Heart left ventricle (tissue), 16 donors: ENCODE measurements at regions not wholly inside any gene's neighbourhood (a gene's known extent, or its start where the extent isn't known, plus 50 kb on each side); places are given as distances from the start of the nearest gene placed in this dataset.
"Not testable (repeated sequence)": the region's sequence is repeated elsewhere in the genome, so short reads cannot be mapped to it uniquely, and the experiment has no call there.

ENCODE experiments used
- ATAC-seq, 4 donors: fragments of 200-7000 bp; cut with Tn5 transposase; one replicate each; pipeline ENCODE4 v1.9.1; 2020 to 2022; ENCODE audit warnings: moderate library complexity in 4 of 4, mild to moderate bottlenecking in 3 of 4, moderate number of reproducible peaks in 1 of 4
- DNase-seq, 5 donors: peaks; one replicate each; pipeline ENCODE4 v3.0.0-alpha.2; 2020
- H3K27ac ChIP-seq, 12 donors: fragments of 200-600 bp; sonication (generic) in 4 of 12; one replicate each; pipeline versions ENCODE4 v1.5.0 to v1.8.0; 2016 to 2022; ENCODE audit warnings: mild to moderate bottlenecking in 2 of 12
- H3K27me3 ChIP-seq, 9 donors: fragments of 200-600 bp; sonication (generic) in 2 of 9; one replicate each; pipeline versions ENCODE4 v1.5.1 to v1.8.0; 2016 to 2022; ENCODE audit warnings: mild to moderate bottlenecking in 3 of 9
- H3K36me3 ChIP-seq, 9 donors: fragments of 200-600 bp; sonication (generic) in 2 of 9; one replicate each; pipeline versions ENCODE4 v1.5.0 to v1.8.0; 2018 to 2022; ENCODE audit warnings: mild to moderate bottlenecking in 2 of 9
- H3K4me1 ChIP-seq, 12 donors: fragments of 200-600 bp; sonication (generic) in 4 of 12; one replicate each; pipeline versions ENCODE4 v1.5.0 to v1.8.0; 2016 to 2022; ENCODE audit warnings: mild to moderate bottlenecking in 3 of 12
- H3K4me3 ChIP-seq, 12 donors: fragments of 200-600 bp; sonication (generic) in 4 of 12; one replicate each; pipeline versions ENCODE4 v1.5.0 to v1.8.0; 2017 to 2022; ENCODE audit warnings: mild to moderate bottlenecking in 9 of 12, moderate library complexity in 4 of 12
- H3K9me3 ChIP-seq, 12 donors: fragments of 200-600 bp; sonication (generic) in 4 of 12; one replicate each; pipeline versions ENCODE4 v1.5.0 to v1.8.0; 2016 to 2022; ENCODE audit warnings: mild to moderate bottlenecking in 1 of 12
- CTCF ChIP-seq, 12 donors: fragments of 200-600 bp; sonication (generic) in 4 of 12; IDR thresholded peaks; one replicate each; pipeline versions ENCODE4 v1.5.0 to v1.8.0; 2018 to 2022; ENCODE audit warnings: antibody characterized with exemption in 12 of 12, mild to moderate bottlenecking in 5 of 12
- POLR2A ChIP-seq, 2 donors: fragments of 450-650 bp; IDR thresholded peaks; one replicate each; pipeline ENCODE4 v1.6.1; 2017; ENCODE audit warnings: antibody characterized with exemption in 2 of 2, mild to moderate bottlenecking in 2 of 2, moderate library complexity in 2 of 2
- WGBS, 4 donors: extraction: QIAGEN DNeasy Blood & Tissue Kit in 2 of 4; methylation state at CpG; one replicate each; pipeline versions ENCODE4 v1.1.5 to v1.1.7; 2013 to 2018; 5-methylcytosine and 5-hydroxymethylcytosine counted together
- intact Hi-C, 10 donors: fragments of 100-400 bp; cut with DNase I; formaldehyde crosslinking; loops; one replicate each; pipeline versions ENCODE4 v1.11.1 to v1.14.2; 2022
- donor health status: ischemic (EF 13 %, LVEDD 7.1; RV severe dilation, severe dysfunction).
- donor health status: healthy with polysubstance abuse.
- donor health status: DM: no; HTN: yes; CAD: no.
- donor health status: DM: no; HTN: no; CAD: no.
- donor health status: ischemic (EF 25% LVEDD 6.9; RV normal size, moderate dysfunction).
- donor health status: ischemic (EF 25% LVEDD 5.7; RV mildly dilated, moderate dysfunction).
- donor health status: healthy.
- donor health status: DM: yes; HTN: yes; CAD: no.
- donor health status: ischemic (EF 35%, LVEDD 5.7; RV mildly dilated, moderate dysfunction).
- donor health status: nonischemic (EF 11% LVEDD 7.7; RV severe dilation, severe dysfunction).
- donor health status: DM: yes; HTN: yes; CAD: no.
- donor health status: PGD.
- donor health status: ischemic (EF 29% LVEDD 5.4; RV normal size, mild dysfunction).
- donor health status: nonischemic (EF 23%, LVEDD 6.1; RV moderate dilation, normal function).

DNA sequence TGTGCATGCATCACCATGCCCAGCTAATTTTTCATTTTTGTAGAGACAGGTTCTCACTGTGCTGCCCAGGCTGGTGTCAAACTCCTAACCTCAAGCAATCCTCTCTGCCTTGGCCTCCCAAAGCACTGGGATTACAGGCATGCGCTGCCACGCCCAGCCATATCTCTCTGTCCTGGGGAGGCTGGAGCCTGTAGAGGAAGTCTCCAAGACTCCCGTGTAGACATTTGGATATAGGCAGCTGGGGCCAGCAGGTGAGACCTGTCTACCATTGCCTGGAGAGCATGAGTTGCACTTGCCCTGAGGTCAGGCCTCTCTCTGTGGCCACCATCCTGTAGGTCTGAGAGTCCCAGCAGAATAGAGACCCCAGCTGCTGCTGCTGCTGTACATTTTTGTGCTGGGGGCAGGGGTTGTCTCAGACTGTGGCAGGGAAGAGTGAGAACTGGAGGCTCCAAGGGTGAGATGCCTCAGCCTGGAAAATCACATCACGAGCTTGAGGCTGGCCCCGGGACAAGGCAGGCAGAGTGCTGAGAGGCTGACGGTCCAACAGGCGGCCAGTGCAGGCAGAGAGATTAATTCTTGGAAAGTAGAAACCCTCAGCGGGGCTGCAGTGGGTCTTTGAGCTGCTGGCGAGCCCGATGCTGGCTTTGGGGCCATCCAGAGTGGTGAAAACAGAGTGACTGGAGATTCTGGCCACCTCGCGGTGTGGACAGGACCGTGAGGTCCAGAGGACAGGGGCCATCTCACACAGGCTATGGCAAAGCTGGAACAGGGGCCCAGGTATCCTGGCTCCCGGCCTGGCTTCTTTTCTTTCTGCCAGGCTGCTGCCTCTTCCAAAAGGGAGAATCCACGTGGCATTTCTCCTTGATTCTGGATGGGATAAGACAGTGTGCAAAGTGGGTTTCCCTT lies 60.9 kb downstream of the TMEM270 start:
- intact Hi-C loops: no loop called here
- H3K4me1 ChIP-seq: peaks cover 0 to 6% (median 0%) of the 10 kb centered on the region in 12 donors
- WGBS, 4 donors: 59 to 69% (median 61%) methylated on average over 13 to 15 of the region's 15 CpGs
- no peaks in the 10 kb centered on the region for H3K27me3 ChIP-seq
- no peak for TF ChIP-seq CTCF (IDR thresholded peaks at IDR 0.05)
- TF ChIP-seq POLR2A (IDR thresholded peaks at IDR 0.05): no peak
- H3K9me3 ChIP-seq: peaks cover 0 to 13% (median under 1%) of the 10 kb centered on the region in 12 donors
- H3K36me3 ChIP-seq: no peaks in the 10 kb centered on the region
- no peak overlapping the region for H3K27ac ChIP-seq
- H3K4me3 ChIP-seq: no peak overlapping the region
- no peak for DNase-seq
- ATAC-seq: peak; percentile 55 to 85 (median 69)

DNA sequence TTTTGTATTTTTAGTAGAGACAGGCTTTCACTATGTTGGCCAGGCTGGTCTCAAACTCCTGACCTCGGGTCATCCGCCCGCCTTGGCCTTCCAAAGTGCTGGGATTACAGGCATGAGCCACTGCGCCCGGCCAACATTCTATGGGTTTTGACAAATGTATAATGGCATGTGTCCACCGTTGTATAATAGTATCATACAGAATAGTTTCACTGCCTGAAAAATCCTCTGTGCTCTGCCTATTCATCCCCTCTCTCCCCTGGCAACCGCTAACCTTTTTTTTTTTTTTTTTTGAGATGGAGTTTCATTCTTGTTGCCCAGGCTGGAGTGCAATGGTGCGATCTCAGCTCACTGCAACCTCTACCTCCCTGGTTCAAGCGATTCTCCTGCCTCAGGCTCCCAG lies 67.7 kb downstream of the TMEM270 start:
- intact Hi-C loops, H3K27me3 ChIP-seq, H3K4me3 ChIP-seq, DNase-seq, H3K4me1 ChIP-seq, H3K27ac ChIP-seq, ATAC-seq, H3K36me3 ChIP-seq: not testable (repeated sequence)
- H3K9me3 ChIP-seq: peaks cover 0 to 17% (median 2%) of the 10 kb centered on the region in 12 donors
- WGBS, 4 donors: 87 to 92% (median 88%) methylated on average over 9 of the region's 9 CpGs

DNA sequence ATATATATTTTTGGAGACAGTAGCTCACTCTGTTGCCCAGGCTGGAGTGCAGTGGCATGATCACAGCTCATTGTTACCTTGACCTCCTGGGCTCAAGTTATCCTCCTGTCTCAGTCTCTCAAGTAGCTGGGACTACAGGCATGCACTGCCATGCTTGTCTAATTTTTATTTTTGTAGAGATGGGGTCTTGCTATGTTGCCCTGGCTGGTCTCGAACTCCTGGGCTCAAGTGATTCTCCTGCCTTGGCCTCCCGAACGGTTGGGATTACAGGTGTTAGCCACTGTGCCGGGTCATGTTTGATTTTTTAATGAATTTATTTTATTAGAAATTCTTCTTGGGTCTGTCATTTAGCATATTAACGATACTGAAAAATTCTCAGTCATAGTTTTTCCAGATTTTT lies 70.5 kb downstream of the TMEM270 start:
- no peak for TF ChIP-seq CTCF (IDR thresholded peaks at IDR 0.05)
- TF ChIP-seq POLR2A (IDR thresholded peaks at IDR 0.05): no peak
- intact Hi-C loops: no loop called here
- no peaks in the 10 kb centered on the region for H3K27me3 ChIP-seq
- peaks cover 0 to 9% (median 2%) of the 10 kb centered on the region in 12 donors for H3K9me3 ChIP-seq
- H3K4me3 ChIP-seq: no peak overlapping the region
- H3K4me1 ChIP-seq: no peaks in the 10 kb centered on the region
- H3K36me3 ChIP-seq: no peaks in the 10 kb centered on the region
- DNase-seq (no peak), ATAC-seq (no peak)
- no peak overlapping the region for H3K27ac ChIP-seq
- 91 to 94% (median 92%) methylated on average over 5 of the region's 5 CpGs for WGBS, 4 donors

- H3K27me3 ChIP-seq: no peaks in the 10 kb centered on the region
- H3K4me1 ChIP-seq: no peaks in the 10 kb centered on the region
- no peak for ATAC-seq
- peaks cover 0 to 2% (median 0%) of the 10 kb centered on the region in 12 donors for H3K9me3 ChIP-seq
- 88 to 93% (median 89%) methylated on average over 4 of the region's 4 CpGs for WGBS, 4 donors
- H3K27ac ChIP-seq: no peak overlapping the region
- DNase-seq: no peak
- intact Hi-C loops: no loop called here
- H3K4me3 ChIP-seq: no peak overlapping the region
- TF ChIP-seq CTCF (IDR thresholded peaks at IDR 0.05): no peak
- no peak for TF ChIP-seq POLR2A (IDR thresholded peaks at IDR 0.05)
- H3K36me3 ChIP-seq: no peaks in the 10 kb centered on the region
These were observed 71.4 kb downstream of the TMEM270 start for GRCh38 chr7:73932364-73932763.
